Hepatocyte (in vitro differentiated cells): ENCODE measurements at regions not wholly inside any gene's neighbourhood (a gene's known extent, or its start where the extent isn't known, plus 50 kb on each side); places are given as distances from the start of the nearest gene placed in this dataset.

Experiments used
- DNase-seq: peaks from one replicate; pipeline ENCODE4 v3.0.0-alpha.2; 2016; ENCODE audit warnings: low spot score
- H2AFZ ChIP-seq: fragments of 200-600 bp; sonication (generic); 2 replicates; pipeline ENCODE4 v1.6.0; 2016; ENCODE audit warnings: antibody characterized with exemption, mild to moderate bottlenecking
- H3K27ac ChIP-seq: fragments of 200-600 bp; sonication (generic); 2 replicates; pipeline ENCODE4 v1.5.1; 2016; ENCODE audit warnings: mild to moderate bottlenecking
- H3K27me3 ChIP-seq: fragments of 200-600 bp; sonication (generic); 2 replicates; pipeline ENCODE4 v1.6.1; 2016
- H3K36me3 ChIP-seq: fragments of 200-600 bp; sonication (generic); replicated peaks from 2 replicates; pipeline ENCODE4 v1.5.1; 2016; ENCODE audit warnings: low read depth; ENCODE audit not compliant: insufficient read depth
- H3K4me1 ChIP-seq: fragments of 200-600 bp; sonication (generic); 2 replicates; pipeline ENCODE4 v1.5.1; 2016; ENCODE audit warnings: mild to moderate bottlenecking, moderate library complexity; ENCODE audit not compliant: insufficient read depth
- H3K4me2 ChIP-seq: fragments of 200-600 bp; sonication (generic); 2 replicates; pipeline ENCODE4 v1.6.0; 2016
- H3K4me3 ChIP-seq: fragments of 200-600 bp; sonication (generic); 2 replicates; pipeline ENCODE4 v1.5.1; 2016; ENCODE audit warnings: mild to moderate bottlenecking
- H3K79me2 ChIP-seq: fragments of 200-600 bp; sonication (generic); 2 replicates; pipeline ENCODE4 v1.6.0; 2017; ENCODE audit warnings: mild to moderate bottlenecking
- H3K9me2 ChIP-seq: fragments of 200-600 bp; sonication (generic); replicated peaks from 2 replicates; pipeline ENCODE4 v1.6.0; 2017; ENCODE audit warnings: mild to moderate bottlenecking; ENCODE audit not compliant: insufficient read depth
- H3K9me3 ChIP-seq: fragments of 200-600 bp; sonication (generic); 2 replicates; pipeline ENCODE4 v1.5.1; 2016; ENCODE audit warnings: low read depth, mild to moderate bottlenecking
- H4K20me1 ChIP-seq: fragments of 200-600 bp; sonication (generic); 2 replicates; pipeline ENCODE4 v1.6.0; 2016; ENCODE audit warnings: mild to moderate bottlenecking; ENCODE audit not compliant: insufficient read depth, poor library complexity, severe bottlenecking
- CTCF ChIP-seq: fragments of 200-600 bp; sonication (generic); IDR thresholded peaks from 2 replicates; pipeline ENCODE4 v1.5.1; 2016; ENCODE audit warnings: antibody characterized with exemption, mild to moderate bottlenecking; ENCODE audit not compliant: poor library complexity
- EZH2 ChIP-seq: fragments of 200-600 bp; sonication (generic); IDR thresholded peaks from 2 replicates; pipeline ENCODE4 v1.6.1; 2016; ENCODE audit warnings: antibody characterized with exemption, mild to moderate bottlenecking, borderline replicate concordance
- EZH2phosphoT487 ChIP-seq: fragments of 200-600 bp; sonication (generic); IDR thresholded peaks from one replicate; pipeline ENCODE4 v1.6.1; 2018; ENCODE audit warnings: antibody characterized with exemption, mild to moderate bottlenecking, low read depth, moderate library complexity; ENCODE audit not compliant: unreplicated experiment, severe bottlenecking
- WGBS: methylation state at CpG from one replicate; pipeline ENCODE4 v1.1.6; 2016; ENCODE audit warnings: low lambda C conversion rate; ENCODE audit errors: missing lambda C conversion rate; 5-methylcytosine and 5-hydroxymethylcytosine counted together

GRCh38 chr3:25854635-25855034 is 64.7 kb downstream of the OXSM start:
- no peaks in the 10 kb centered on the region for H3K9me2 ChIP-seq
- H3K4me2 ChIP-seq: no peak overlapping the region
- H2AFZ ChIP-seq: no peak overlapping the region
- peak overlapping the region; percentile 6 for H3K27ac ChIP-seq
- H3K79me2 ChIP-seq: no peaks in the 10 kb centered on the region
- no peak for TF ChIP-seq EZH2phosphoT487
- no peak for TF ChIP-seq EZH2
- TF ChIP-seq CTCF: no peak
- no peaks in the 10 kb centered on the region for H3K36me3 ChIP-seq
- H3K9me3 ChIP-seq: no peaks in the 10 kb centered on the region
- peaks cover 4% of the 10 kb centered on the region for H3K4me1 ChIP-seq
- peak; percentile 23 for DNase-seq
- 71% methylated on average over 3 of the region's 3 CpGs for WGBS
- H3K27me3 ChIP-seq: no peaks in the 10 kb centered on the region
- no peaks in the 10 kb centered on the region for H4K20me1 ChIP-seq
- no peak overlapping the region for H3K4me3 ChIP-seq

GRCh38 chr3:25855266-25855784 is 65.4 kb downstream of the OXSM start:
- no peak overlapping the region for H2AFZ ChIP-seq
- DNase-seq: no peak
- H3K4me1 ChIP-seq: peaks cover 4% of the 10 kb centered on the region
- peak overlapping the region; percentile 6 for H3K27ac ChIP-seq
- no peaks in the 10 kb centered on the region for H3K9me3 ChIP-seq
- no peaks in the 10 kb centered on the region for H3K79me2 ChIP-seq
- H3K36me3 ChIP-seq: no peaks in the 10 kb centered on the region
- no peak overlapping the region for H3K4me2 ChIP-seq
- 55% methylated on average over 1 of the region's 1 CpG for WGBS
- no peak overlapping the region for H3K4me3 ChIP-seq
- H3K27me3 ChIP-seq: no peaks in the 10 kb centered on the region
- H3K9me2 ChIP-seq: no peaks in the 10 kb centered on the region
- no peaks in the 10 kb centered on the region for H4K20me1 ChIP-seq
- TF ChIP-seq EZH2 (no peak), EZH2phosphoT487 (no peak), CTCF (no peak)

DNA sequence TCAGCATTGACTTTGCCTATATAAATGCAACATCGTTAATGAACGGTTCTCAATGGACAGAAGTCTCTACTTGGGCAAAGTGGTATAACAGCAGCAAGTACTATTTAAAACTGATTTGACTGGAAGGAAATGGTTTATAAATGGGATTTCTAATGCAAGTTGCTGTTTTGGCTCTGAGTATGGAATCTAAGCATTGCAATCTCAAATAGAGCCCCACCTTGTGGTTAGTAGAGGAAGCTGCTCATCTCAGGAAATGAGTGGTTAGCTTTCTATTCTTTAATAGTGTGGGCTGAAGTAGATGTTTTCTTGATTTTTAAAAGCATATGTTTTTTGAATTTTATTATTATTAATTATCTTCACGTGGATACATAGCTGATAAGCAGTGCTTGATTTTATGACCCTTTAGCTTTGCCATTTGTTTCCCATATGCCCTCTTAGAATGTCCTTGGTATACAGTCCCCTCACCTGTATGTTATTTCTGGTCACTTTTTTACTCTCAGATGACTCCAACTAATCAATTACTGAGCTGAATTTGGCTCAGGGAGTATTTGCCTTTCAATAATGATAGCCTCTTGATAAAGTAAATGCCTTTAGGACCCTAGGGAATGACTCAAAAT is 67.1 kb downstream of the OXSM start:
- Histone ChIP-seq H3K4me2 (no peak overlapping the region), H3K36me3 (no peaks in the 10 kb centered on the region), H3K4me1 (peaks cover 4% of the 10 kb centered on the region), H2AFZ (no peak overlapping the region), H3K27ac (no peak overlapping the region), H4K20me1 (no peaks in the 10 kb centered on the region), H3K9me2 (no peaks in the 10 kb centered on the region), H3K4me3 (no peak overlapping the region), H3K9me3 (no peaks in the 10 kb centered on the region), H3K27me3 (no peaks in the 10 kb centered on the region), H3K79me2 (no peaks in the 10 kb centered on the region)
- TF ChIP-seq CTCF: peak; percentile 56
- no peak for TF ChIP-seq EZH2
- 59% methylated on average over 3 of the region's 3 CpGs for WGBS
- DNase-seq: peak; percentile 41

DNA sequence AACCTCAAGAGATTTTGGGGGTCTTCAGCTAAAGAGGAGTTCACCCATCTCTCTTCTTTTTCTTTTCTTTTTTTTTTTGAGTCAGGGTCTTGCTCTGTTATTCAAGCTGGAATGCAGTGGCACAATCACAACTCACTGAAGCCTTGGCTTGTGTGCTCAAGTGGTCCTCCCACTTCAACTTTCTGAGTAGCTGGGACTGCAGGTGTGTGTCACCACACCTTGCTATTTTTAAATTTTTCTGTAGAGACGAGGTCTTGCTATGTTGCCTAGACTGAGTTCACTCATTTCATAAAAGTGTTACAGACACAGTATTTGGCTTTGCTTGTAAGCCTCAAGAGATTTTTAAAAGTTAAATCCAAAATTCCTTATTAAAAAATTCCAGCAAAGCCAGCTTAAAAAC is 71.7 kb downstream of the OXSM start:
- H3K27me3 ChIP-seq: no peaks in the 10 kb centered on the region
- no peaks in the 10 kb centered on the region for H3K79me2 ChIP-seq
- H4K20me1 ChIP-seq: no peaks in the 10 kb centered on the region
- TF ChIP-seq EZH2 (no peak), CTCF (no peak), EZH2phosphoT487 (no peak)
- no peak overlapping the region for H3K27ac ChIP-seq
- no peak overlapping the region for H3K4me2 ChIP-seq
- no peaks in the 10 kb centered on the region for H3K4me1 ChIP-seq
- H2AFZ ChIP-seq: no peak overlapping the region
- H3K9me2 ChIP-seq: no peaks in the 10 kb centered on the region
- H3K4me3 ChIP-seq: no peak overlapping the region
- 92% methylated on average over 1 of the region's 1 CpG for WGBS
- H3K9me3 ChIP-seq: no peaks in the 10 kb centered on the region
- H3K36me3 ChIP-seq: no peaks in the 10 kb centered on the region
- DNase-seq: no peak
